ENCODE measurements at regions not wholly inside any gene's neighbourhood (a gene's known extent, or its start where the extent isn't known, plus 50 kb on each side); places are given as distances from the start of the nearest gene placed in this dataset.

GRCh38 chr17:70795620-70796019 lies 626.3 kb downstream of the KCNJ2 start:
- H3K27me3 ChIP-seq (ENCODE audit: insufficient read depth, low read length), result no peaks in the 10 kb centered on the region
- no peak overlapping the region for H3K9ac ChIP-seq (ENCODE audit: low read length)
- H3K79me2 ChIP-seq (ENCODE audit: insufficient read depth, low read length), result no peaks in the 10 kb centered on the region
- H3K9me3 ChIP-seq (ENCODE audit: low read length), result no peaks in the 10 kb centered on the region
- no peaks in the 10 kb centered on the region for H3F3A ChIP-seq (ENCODE audit: insufficient read depth, low read length)
- H3K27ac ChIP-seq (ENCODE audit: low read depth, low read length, poor library complexity, severe bottlenecking), result no peak overlapping the region
- no peak overlapping the region for H3K4me3 ChIP-seq (ENCODE audit: low read depth, low read length, poor library complexity, severe bottlenecking)
- H4K20me1 ChIP-seq (ENCODE audit: insufficient read depth, low read length), result no peaks in the 10 kb centered on the region
- H3K4me1 ChIP-seq (ENCODE audit: insufficient read depth, low read length, severe bottlenecking), result no peaks in the 10 kb centered on the region
- no peaks in the 10 kb centered on the region for H3K36me3 ChIP-seq (ENCODE audit: insufficient read depth, low read length)
- TF ChIP-seq CTCF (IDR thresholded peaks at IDR 0.05; ENCODE audit: low read length) (no peak), EZH2 (IDR thresholded peaks at IDR 0.05; ENCODE audit: borderline replicate concordance, low read length) (no peak)
- H2AFZ ChIP-seq (ENCODE audit: low read length), result no peak overlapping the region
- no peak overlapping the region for H3K4me2 ChIP-seq (ENCODE audit: low read length)
- H3K9me2 ChIP-seq (ENCODE audit: low read depth, low read length), result no peaks in the 10 kb centered on the region

- H3K4me1 ChIP-seq (ENCODE audit: insufficient read depth, low read length, severe bottlenecking), result no peaks in the 10 kb centered on the region
- H3K27ac ChIP-seq (ENCODE audit: low read depth, low read length, poor library complexity, severe bottlenecking), result no peak overlapping the region
- no peaks in the 10 kb centered on the region for H3F3A ChIP-seq (ENCODE audit: insufficient read depth, low read length)
- no peak overlapping the region for H3K4me2 ChIP-seq (ENCODE audit: low read length)
- H3K27me3 ChIP-seq (ENCODE audit: insufficient read depth, low read length), result no peaks in the 10 kb centered on the region
- H3K9me2 ChIP-seq (ENCODE audit: low read depth, low read length), result no peaks in the 10 kb centered on the region
- TF ChIP-seq CTCF (IDR thresholded peaks at IDR 0.05; ENCODE audit: low read length) (no peak), EZH2 (IDR thresholded peaks at IDR 0.05; ENCODE audit: borderline replicate concordance, low read length) (no peak)
- H4K20me1 ChIP-seq (ENCODE audit: insufficient read depth, low read length), result no peaks in the 10 kb centered on the region
- H3K9ac ChIP-seq (ENCODE audit: low read length), result no peak overlapping the region
- no peak overlapping the region for H3K4me3 ChIP-seq (ENCODE audit: low read depth, low read length, poor library complexity, severe bottlenecking)
- H3K79me2 ChIP-seq (ENCODE audit: insufficient read depth, low read length), result no peaks in the 10 kb centered on the region
- H3K9me3 ChIP-seq (ENCODE audit: low read length), result no peaks in the 10 kb centered on the region
- no peak overlapping the region for H2AFZ ChIP-seq (ENCODE audit: low read length)
- no peaks in the 10 kb centered on the region for H3K36me3 ChIP-seq (ENCODE audit: insufficient read depth, low read length)
Observed at GRCh38 chr17:70796757-70797156, 627.4 kb downstream of the KCNJ2 start.

GRCh38 chr17:70797166-70797565 lies 627.8 kb downstream of the KCNJ2 start:
- Histone ChIP-seq H3K79me2 (ENCODE audit: insufficient read depth, low read length) (no peaks in the 10 kb centered on the region), H3K9me3 (ENCODE audit: low read length) (no peaks in the 10 kb centered on the region), H4K20me1 (ENCODE audit: insufficient read depth, low read length) (no peaks in the 10 kb centered on the region), H3K4me2 (ENCODE audit: low read length) (no peak overlapping the region), H3K9ac (ENCODE audit: low read length) (no peak overlapping the region), H3K27me3 (ENCODE audit: insufficient read depth, low read length) (no peaks in the 10 kb centered on the region), H3K36me3 (ENCODE audit: insufficient read depth, low read length) (no peaks in the 10 kb centered on the region), H3K4me1 (ENCODE audit: insufficient read depth, low read length, severe bottlenecking) (no peaks in the 10 kb centered on the region), H3K9me2 (ENCODE audit: low read depth, low read length) (no peaks in the 10 kb centered on the region), H3F3A (ENCODE audit: insufficient read depth, low read length) (no peaks in the 10 kb centered on the region), H3K4me3 (ENCODE audit: low read depth, low read length, poor library complexity, severe bottlenecking) (no peak overlapping the region), H3K27ac (ENCODE audit: low read depth, low read length, poor library complexity, severe bottlenecking) (no peak overlapping the region), H2AFZ (ENCODE audit: low read length) (no peak overlapping the region)
- no peak for TF ChIP-seq CTCF (IDR thresholded peaks at IDR 0.05; ENCODE audit: low read length)
- no peak for TF ChIP-seq EZH2 (IDR thresholded peaks at IDR 0.05; ENCODE audit: borderline replicate concordance, low read length)

Data from OCI-LY1 (cell line).